BJ (cell line): ENCODE measurements at regions not wholly inside any gene's neighbourhood (a gene's known extent, or its start where the extent isn't known, plus 50 kb on each side); places are given as distances from the start of the nearest gene placed in this dataset.

Experiments
- CTCF ChIA-PET: fragments of 350-600 bp; formaldehyde crosslinking; extraction: SDS; loops from one replicate; lab custom pipeline; 2021; ENCODE audit warnings: antibody characterized with exemption, inconsistent platforms; lab: Yijun Ruan, JAX
- POLR2A ChIA-PET: fragments of 300-600 bp; sonication (Branson Sonifier 250); formaldehyde crosslinking; extraction: SDS; loops from one replicate; lab custom pipeline; 2021; ENCODE audit warnings: antibody characterized with exemption; lab: Charles Lee
- DNase-seq: peaks from one replicate; pipeline ENCODE4 v3.0.0-alpha.2; 2011; ENCODE audit warnings: low read depth
- H3K27me3 ChIP-seq: 2 replicates; pipeline ENCODE4 v1.6.0; 2011; ENCODE audit warnings: low read length; ENCODE audit not compliant: control insufficient read depth, insufficient read depth
- H3K36me3 ChIP-seq: 2 replicates; pipeline ENCODE4 v1.5.1; 2011; ENCODE audit warnings: low read length; ENCODE audit not compliant: control insufficient read depth, insufficient read depth
- H3K4me3 ChIP-seq: 2 replicates; pipeline ENCODE4 v1.5.1; 2011; ENCODE audit warnings: low read depth, mild to moderate bottlenecking, control low read depth, low read length
- CTCF ChIP-seq: IDR thresholded peaks from 2 replicates; pipeline ENCODE4 v1.5.1; 2011; ENCODE audit warnings: low read depth, mild to moderate bottlenecking, control low read depth, inconsistent platforms, low read length, moderate library complexity; ENCODE audit not compliant: insufficient read depth

- CTCF ChIA-PET, result no interaction called here
- POLR2A ChIA-PET, result no interaction called here
- no peaks in the 10 kb centered on the region for H3K27me3 ChIP-seq
- no peaks in the 10 kb centered on the region for H3K36me3 ChIP-seq
- H3K4me3 ChIP-seq, result no peak overlapping the region
- DNase-seq, result no peak
- TF ChIP-seq CTCF, result no peak
Observed at GRCh38 chr7:18128846-18129245, 101.2 kb upstream of the PRPS1L1 start.

- Histone ChIP-seq H3K4me3 (no peak overlapping the region), H3K36me3 (no peaks in the 10 kb centered on the region), H3K27me3 (no peaks in the 10 kb centered on the region)
- POLR2A ChIA-PET, result no interaction called here
- DNase-seq, result no peak
- CTCF ChIA-PET, result no interaction called here
- no peak for TF ChIP-seq CTCF
Observed at GRCh38 chr7:18132811-18133210, 105.2 kb upstream of the PRPS1L1 start.

GRCh38 chr7:18133921-18134320, 106.3 kb upstream of the PRPS1L1 start:
- H3K4me3 ChIP-seq, result no peak overlapping the region
- no peak for TF ChIP-seq CTCF
- POLR2A ChIA-PET, result no interaction called here
- CTCF ChIA-PET, result no interaction called here
- no peaks in the 10 kb centered on the region for H3K27me3 ChIP-seq
- no peak for DNase-seq
- no peaks in the 10 kb centered on the region for H3K36me3 ChIP-seq

GRCh38 chr7:18140943-18141342, 113.3 kb upstream of the PRPS1L1 start:
- Histone ChIP-seq H3K36me3 (no peaks in the 10 kb centered on the region), H3K4me3 (no peak overlapping the region), H3K27me3 (no peaks in the 10 kb centered on the region)
- POLR2A ChIA-PET, result no interaction called here
- CTCF ChIA-PET, result no interaction called here
- no peak for DNase-seq
- TF ChIP-seq CTCF, result no peak

- CTCF ChIA-PET, result no interaction called here
- no peak for DNase-seq
- POLR2A ChIA-PET, result no interaction called here
- H3K36me3 ChIP-seq, result no peaks in the 10 kb centered on the region
- TF ChIP-seq CTCF, result no peak
- H3K4me3 ChIP-seq, result no peak overlapping the region
- H3K27me3 ChIP-seq, result no peaks in the 10 kb centered on the region
Observed at GRCh38 chr7:18144166-18144565, 116.5 kb upstream of the PRPS1L1 start.
